ENCODE measurements at regions not wholly inside any gene's neighbourhood (a gene's known extent, or its start where the extent isn't known, plus 50 kb on each side); places are given as distances from the start of the nearest gene placed in this dataset.
"Not testable (repeated sequence)": the region's sequence is repeated elsewhere in the genome, so short reads cannot be mapped to it uniquely, and the experiment has no call there.

GRCh38 chr14:105742904-105743701 lies 216.7 kb downstream of the TMEM121 start:
- H3K4me3 ChIP-seq (ENCODE audit: low read depth in 1 of 2, low read length in 2 of 2); H3K36me3 ChIP-seq (ENCODE audit: control insufficient read depth in 1 of 2, insufficient read depth in 2 of 2, low read length in 2 of 2); H3K27ac ChIP-seq (ENCODE audit: low read length); H3K4me1 ChIP-seq (ENCODE audit: control insufficient read depth in 1 of 2, insufficient read depth in 2 of 2, low read length in 2 of 2); H3K27me3 ChIP-seq (ENCODE audit: low read depth, low read length); H3K9me3 ChIP-seq (ENCODE audit: control insufficient read depth in 1 of 2, low read length in 2 of 2): not testable (repeated sequence)

DNA sequence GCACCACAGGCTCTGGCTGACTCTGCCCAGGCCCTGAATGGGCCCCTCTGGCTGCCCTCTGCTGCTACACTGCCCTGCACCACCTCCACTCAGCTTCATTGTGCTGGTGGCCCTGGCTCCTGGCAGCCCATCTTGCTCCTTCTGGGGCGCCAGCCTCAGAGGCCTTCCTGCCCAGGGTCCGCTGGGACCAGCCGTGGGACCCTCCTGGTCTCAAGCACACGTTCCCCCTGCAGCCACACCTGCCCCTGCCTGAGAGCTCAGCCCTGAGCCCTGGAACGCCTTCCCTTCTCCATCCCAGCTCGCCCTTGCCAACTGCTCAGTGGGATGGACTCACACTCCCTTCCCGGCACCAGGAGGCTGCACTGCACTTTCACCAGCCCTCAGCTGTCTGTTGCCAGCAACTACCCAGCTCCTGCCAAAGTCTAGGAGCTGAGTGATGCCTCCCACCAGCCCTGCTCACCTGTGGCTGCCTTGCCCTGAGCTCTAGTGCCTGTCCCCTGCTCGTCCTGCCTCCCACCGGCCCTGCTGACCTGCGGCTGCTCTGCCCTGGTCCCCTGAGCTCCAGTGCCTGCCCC lies 217.9 kb downstream of the TMEM121 start:
- H3K4me1 ChIP-seq (ENCODE audit: control insufficient read depth in 1 of 2, insufficient read depth in 2 of 2, low read length in 2 of 2); H3K4me3 ChIP-seq (ENCODE audit: low read depth in 1 of 2, low read length in 2 of 2); H3K27me3 ChIP-seq (ENCODE audit: low read depth, low read length); H3K36me3 ChIP-seq (ENCODE audit: control insufficient read depth in 1 of 2, insufficient read depth in 2 of 2, low read length in 2 of 2); H3K9me3 ChIP-seq (ENCODE audit: control insufficient read depth in 1 of 2, low read length in 2 of 2); H3K27ac ChIP-seq (ENCODE audit: low read length): not testable (repeated sequence)

GRCh38 chr14:105745433-105746123 lies 219.2 kb downstream of the TMEM121 start:
- Histone ChIP-seq H3K27me3 (ENCODE audit: low read depth, low read length) (no peaks in the 10 kb centered on the region), H3K4me1 (ENCODE audit: control insufficient read depth in 1 of 2, insufficient read depth in 2 of 2, low read length in 2 of 2) (no peaks in the 10 kb centered on the region), H3K27ac (ENCODE audit: low read length) (no peak overlapping the region), H3K4me3 (ENCODE audit: low read depth in 1 of 2, low read length in 2 of 2) (no peak overlapping the region), H3K9me3 (ENCODE audit: control insufficient read depth in 1 of 2, low read length in 2 of 2) (no peaks in the 10 kb centered on the region), H3K36me3 (ENCODE audit: control insufficient read depth in 1 of 2, insufficient read depth in 2 of 2, low read length in 2 of 2) (no peaks in the 10 kb centered on the region)

GRCh38 chr14:105746124-105746514 lies 219.7 kb downstream of the TMEM121 start:
- H3K4me3 ChIP-seq (ENCODE audit: low read depth in 1 of 2, low read length in 2 of 2) = no peak overlapping the region
- H3K4me1 ChIP-seq (ENCODE audit: control insufficient read depth in 1 of 2, insufficient read depth in 2 of 2, low read length in 2 of 2) = no peaks in the 10 kb centered on the region
- no peaks in the 10 kb centered on the region for H3K27me3 ChIP-seq (ENCODE audit: low read depth, low read length)
- no peaks in the 10 kb centered on the region for H3K9me3 ChIP-seq (ENCODE audit: control insufficient read depth in 1 of 2, low read length in 2 of 2)
- H3K27ac ChIP-seq (ENCODE audit: low read length) = no peak overlapping the region
- no peaks in the 10 kb centered on the region for H3K36me3 ChIP-seq (ENCODE audit: control insufficient read depth in 1 of 2, insufficient read depth in 2 of 2, low read length in 2 of 2)

- not testable (repeated sequence) for H3K36me3 ChIP-seq (ENCODE audit: control insufficient read depth in 1 of 2, insufficient read depth in 2 of 2, low read length in 2 of 2); H3K27me3 ChIP-seq (ENCODE audit: low read depth, low read length); H3K4me1 ChIP-seq (ENCODE audit: control insufficient read depth in 1 of 2, insufficient read depth in 2 of 2, low read length in 2 of 2); H3K27ac ChIP-seq (ENCODE audit: low read length); H3K4me3 ChIP-seq (ENCODE audit: low read depth in 1 of 2, low read length in 2 of 2); H3K9me3 ChIP-seq (ENCODE audit: control insufficient read depth in 1 of 2, low read length in 2 of 2)
Observed at GRCh38 chr14:105746800-105747502, 220.6 kb downstream of the TMEM121 start.

- H3K4me3 ChIP-seq (ENCODE audit: low read depth in 1 of 2, low read length in 2 of 2); H3K27me3 ChIP-seq (ENCODE audit: low read depth, low read length); H3K27ac ChIP-seq (ENCODE audit: low read length); H3K9me3 ChIP-seq (ENCODE audit: control insufficient read depth in 1 of 2, low read length in 2 of 2); H3K4me1 ChIP-seq (ENCODE audit: control insufficient read depth in 1 of 2, insufficient read depth in 2 of 2, low read length in 2 of 2); H3K36me3 ChIP-seq (ENCODE audit: control insufficient read depth in 1 of 2, insufficient read depth in 2 of 2, low read length in 2 of 2): not testable (repeated sequence)
Observed at GRCh38 chr14:105747503-105748203, 221.3 kb downstream of the TMEM121 start.

GRCh38 chr14:105748204-105748578 lies 221.8 kb downstream of the TMEM121 start:
- no peaks in the 10 kb centered on the region for H3K9me3 ChIP-seq (ENCODE audit: control insufficient read depth in 1 of 2, low read length in 2 of 2)

DNA sequence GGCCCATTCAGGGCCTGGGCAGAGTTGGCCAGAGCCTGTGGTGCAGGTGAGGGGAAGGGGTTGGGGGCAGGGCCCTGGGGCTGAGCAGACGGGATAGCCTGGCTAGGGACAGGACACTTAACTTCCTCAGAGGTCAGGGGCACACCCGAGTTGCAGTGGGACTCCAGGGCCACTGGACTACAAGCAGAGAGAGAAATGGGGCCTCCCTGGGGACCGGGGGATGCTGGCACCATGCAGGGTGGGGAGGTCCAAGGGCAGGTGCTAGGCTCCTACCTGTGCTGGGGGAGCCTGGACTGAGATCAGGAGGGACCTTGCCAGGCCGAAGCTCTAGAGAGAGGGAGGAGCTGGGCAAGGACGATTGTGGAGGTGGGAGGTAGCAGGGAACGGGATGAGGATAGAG lies 222.3 kb downstream of the TMEM121 start:
- H3K9me3 ChIP-seq (ENCODE audit: control insufficient read depth in 1 of 2, low read length in 2 of 2); H3K4me1 ChIP-seq (ENCODE audit: control insufficient read depth in 1 of 2, insufficient read depth in 2 of 2, low read length in 2 of 2): not testable (repeated sequence)

More at GRCh38 chr14:105748204-105748578, 221.8 kb downstream of the TMEM121 start:
- Histone ChIP-seq H3K4me3 (ENCODE audit: low read depth in 1 of 2, low read length in 2 of 2) (no peak overlapping the region), H3K4me1 (ENCODE audit: control insufficient read depth in 1 of 2, insufficient read depth in 2 of 2, low read length in 2 of 2) (no peaks in the 10 kb centered on the region), H3K27me3 (ENCODE audit: low read depth, low read length) (no peaks in the 10 kb centered on the region), H3K27ac (ENCODE audit: low read length) (no peak overlapping the region), H3K36me3 (ENCODE audit: control insufficient read depth in 1 of 2, insufficient read depth in 2 of 2, low read length in 2 of 2) (no peaks in the 10 kb centered on the region)

GRCh38 chr14:105749870-105750541 lies 223.6 kb downstream of the TMEM121 start:
- H3K36me3 ChIP-seq (ENCODE audit: control insufficient read depth in 1 of 2, insufficient read depth in 2 of 2, low read length in 2 of 2); H3K4me1 ChIP-seq (ENCODE audit: control insufficient read depth in 1 of 2, insufficient read depth in 2 of 2, low read length in 2 of 2); H3K9me3 ChIP-seq (ENCODE audit: control insufficient read depth in 1 of 2, low read length in 2 of 2); H3K27me3 ChIP-seq (ENCODE audit: low read depth, low read length); H3K27ac ChIP-seq (ENCODE audit: low read length); H3K4me3 ChIP-seq (ENCODE audit: low read depth in 1 of 2, low read length in 2 of 2): not testable (repeated sequence)

More for the DNA sequence above, 222.3 kb downstream of the TMEM121 start:
- not testable (repeated sequence) for H3K4me3 ChIP-seq (ENCODE audit: low read depth in 1 of 2, low read length in 2 of 2); H3K36me3 ChIP-seq (ENCODE audit: control insufficient read depth in 1 of 2, insufficient read depth in 2 of 2, low read length in 2 of 2); H3K27me3 ChIP-seq (ENCODE audit: low read depth, low read length); H3K27ac ChIP-seq (ENCODE audit: low read length)

DNA sequence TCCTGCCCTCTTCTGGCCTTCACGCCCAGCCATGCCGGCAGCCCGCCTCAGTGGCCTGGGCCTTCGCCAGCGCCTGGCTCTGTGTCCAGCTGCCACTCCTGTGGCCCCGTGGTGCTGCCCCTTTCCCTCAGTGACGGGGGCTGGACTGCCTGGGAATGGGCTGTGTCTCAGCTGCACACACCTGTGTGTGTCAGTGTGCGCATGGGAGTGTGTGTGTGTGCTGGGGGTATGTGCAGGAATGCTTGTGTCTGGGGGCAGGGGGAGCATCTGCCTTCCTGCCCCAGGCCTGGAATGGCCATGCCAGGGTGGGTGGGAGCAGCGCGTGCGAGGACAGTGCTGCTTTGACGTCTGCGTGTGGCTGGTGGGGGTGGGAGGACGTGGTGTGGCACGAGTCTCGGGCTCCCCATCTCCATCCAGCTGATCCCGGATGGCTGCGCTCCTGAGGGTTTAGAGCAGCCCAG lies 224.9 kb downstream of the TMEM121 start:
- not testable (repeated sequence) for H3K27ac ChIP-seq (ENCODE audit: low read length); H3K9me3 ChIP-seq (ENCODE audit: control insufficient read depth in 1 of 2, low read length in 2 of 2); H3K4me1 ChIP-seq (ENCODE audit: control insufficient read depth in 1 of 2, insufficient read depth in 2 of 2, low read length in 2 of 2); H3K4me3 ChIP-seq (ENCODE audit: low read depth in 1 of 2, low read length in 2 of 2); H3K27me3 ChIP-seq (ENCODE audit: low read depth, low read length); H3K36me3 ChIP-seq (ENCODE audit: control insufficient read depth in 1 of 2, insufficient read depth in 2 of 2, low read length in 2 of 2)

All from muscle layer of duodenum (tissue), 2 donors.